GM12875 (cell line): ENCODE measurements at regions not wholly inside any gene's neighbourhood (a gene's known extent, or its start where the extent isn't known, plus 50 kb on each side); places are given as distances from the start of the nearest gene placed in this dataset.

Experiments
- H3K4me3 ChIP-seq: one replicate; pipeline ENCODE4 v1.5.1; 2011; ENCODE audit warnings: low read depth, low read length, control low read depth
- CTCF ChIP-seq: IDR thresholded peaks from 2 replicates; pipeline ENCODE4 v1.5.1; 2011; ENCODE audit warnings: low read depth, mild to moderate bottlenecking, control low read depth, inconsistent platforms, low read length, moderate library complexity, borderline replicate concordance; ENCODE audit not compliant: insufficient read depth

GRCh38 chr7:156115582-156115981 lies 303.3 kb upstream of the SHH start:
- TF ChIP-seq CTCF = no peak
- H3K4me3 ChIP-seq = no peak overlapping the region

- no peak for TF ChIP-seq CTCF
- H3K4me3 ChIP-seq = no peak overlapping the region
Measured at GRCh38 chr7:156113731-156114130, 301.5 kb upstream of the SHH start.

GRCh38 chr7:156109988-156110387 lies 297.7 kb upstream of the SHH start:
- H3K4me3 ChIP-seq = no peak overlapping the region
- no peak for TF ChIP-seq CTCF

GRCh38 chr7:156109076-156109475 lies 296.8 kb upstream of the SHH start:
- TF ChIP-seq CTCF = no peak
- H3K4me3 ChIP-seq = no peak overlapping the region

- TF ChIP-seq CTCF = no peak
- no peak overlapping the region for H3K4me3 ChIP-seq
Measured at GRCh38 chr7:156107957-156108356, 295.7 kb upstream of the SHH start.

- H3K4me3 ChIP-seq = no peak overlapping the region
- TF ChIP-seq CTCF = no peak
Measured at GRCh38 chr7:156106107-156106426, 293.8 kb upstream of the SHH start.

- TF ChIP-seq CTCF = no peak
- no peak overlapping the region for H3K4me3 ChIP-seq
Measured at GRCh38 chr7:156105337-156106106, 293.3 kb upstream of the SHH start.
